NOMO-1 (cell line): ENCODE measurements at regions not wholly inside any gene's neighbourhood (a gene's known extent, or its start where the extent isn't known, plus 50 kb on each side); places are given as distances from the start of the nearest gene placed in this dataset.
A peak's percentile ranks its signal among the peaks of the same experiment; 100 is the strongest.
"Not testable (repeated sequence)": the region's sequence is repeated elsewhere in the genome, so short reads cannot be mapped to it uniquely, and the experiment has no call there.

ENCODE experiments used
- DNase-seq, 2 experiments: peaks; one replicate each; lab custom pipeline; 2025; ENCODE audit not compliant: unreplicated experiment in 2 of 2; lab: John Stamatoyannopoulos, UW

- no peak for DNase-seq
Measured at GRCh38 chr5:16306812-16307211, 127.2 kb upstream of the MARCHF11 start.

DNA sequence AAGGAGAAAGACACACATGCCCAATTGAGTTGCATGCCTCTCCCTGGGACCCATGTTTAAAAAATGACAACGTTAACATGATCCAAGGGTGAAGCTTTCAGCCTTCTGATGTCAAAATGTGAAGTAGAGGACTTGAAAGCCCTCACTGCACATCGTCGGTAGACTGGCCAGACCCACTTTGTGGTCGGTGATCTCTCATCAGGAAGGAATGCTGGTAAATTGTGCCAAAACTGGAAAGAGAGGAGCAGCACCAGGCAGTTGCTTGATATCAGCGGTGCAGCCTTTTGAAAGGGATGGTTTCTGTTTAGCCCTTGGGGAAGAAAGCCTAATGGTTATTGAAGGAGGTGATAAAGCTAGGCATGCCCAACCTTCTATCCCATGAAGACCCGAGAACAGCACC lies 125.3 kb upstream of the MARCHF11 start:
- no peak for DNase-seq

DNA sequence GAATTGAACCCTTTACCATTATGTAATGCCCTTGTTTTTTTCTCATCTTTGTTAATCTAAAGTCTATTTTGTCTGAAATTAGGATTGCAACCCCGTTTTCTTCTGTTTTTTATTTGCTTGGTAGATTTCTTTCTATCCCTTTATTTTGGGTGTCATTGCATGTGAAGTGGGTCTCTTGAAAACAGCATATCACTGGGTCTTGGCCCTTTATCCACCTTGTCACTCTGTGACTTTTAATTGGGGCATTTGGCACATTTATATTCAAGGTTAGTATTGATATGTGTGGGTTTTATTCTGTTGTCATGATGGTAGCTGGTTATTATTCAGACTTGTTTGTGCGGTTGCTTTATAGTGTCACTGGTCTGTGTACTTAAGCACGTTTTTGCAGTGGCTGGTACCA lies 117.4 kb upstream of the MARCHF11 start:
- no peak for DNase-seq

- no peak for DNase-seq
Measured at GRCh38 chr5:16291894-16292293, 112.3 kb upstream of the MARCHF11 start.

DNA sequence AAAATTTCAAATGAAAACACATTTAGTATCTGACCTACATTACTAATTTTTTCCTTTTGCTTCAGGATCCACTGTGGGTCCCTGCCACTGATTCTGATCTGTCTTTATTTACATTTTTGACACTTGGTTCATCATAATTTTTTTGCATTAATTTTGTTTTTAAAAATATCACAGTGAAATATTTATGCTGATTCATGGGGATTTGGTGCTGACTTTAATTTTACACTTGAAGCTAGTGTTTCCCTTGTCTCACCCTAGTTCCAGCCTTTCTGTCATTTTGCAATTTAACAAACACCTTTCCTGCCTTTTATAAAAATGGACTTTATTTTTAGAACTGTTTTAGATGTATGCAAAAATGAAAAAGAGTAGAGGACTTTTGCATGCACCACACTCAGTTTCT lies 111.9 kb upstream of the MARCHF11 start:
- DNase-seq = no peak

- no peak for DNase-seq
Measured at GRCh38 chr5:16283791-16284190, 104.2 kb upstream of the MARCHF11 start.

DNA sequence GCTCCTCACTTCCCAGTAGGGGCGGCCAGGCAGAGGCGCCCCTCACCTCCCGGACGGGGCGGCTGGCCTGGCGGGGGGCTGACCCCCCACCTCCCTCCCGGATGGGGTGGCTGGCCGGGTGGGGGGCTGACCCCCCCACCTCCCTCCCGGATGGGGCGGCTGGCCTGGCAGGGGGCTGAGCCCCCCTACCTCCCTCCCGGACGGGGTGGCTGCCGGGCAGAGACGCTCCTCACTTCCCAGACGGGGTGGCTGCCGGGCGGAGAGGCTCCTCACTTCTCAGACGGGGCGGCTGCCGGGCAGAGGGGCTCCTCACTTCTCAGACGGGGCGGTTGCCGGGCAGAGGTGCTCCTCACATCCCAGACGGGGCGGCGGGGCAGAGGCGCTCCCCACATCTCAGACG lies 97.3 kb upstream of the MARCHF11 start:
- not testable (repeated sequence) for DNase-seq

GRCh38 chr5:16271851-16272250 lies 92.3 kb upstream of the MARCHF11 start:
- peak; percentile 7 to 64 for DNase-seq

DNA sequence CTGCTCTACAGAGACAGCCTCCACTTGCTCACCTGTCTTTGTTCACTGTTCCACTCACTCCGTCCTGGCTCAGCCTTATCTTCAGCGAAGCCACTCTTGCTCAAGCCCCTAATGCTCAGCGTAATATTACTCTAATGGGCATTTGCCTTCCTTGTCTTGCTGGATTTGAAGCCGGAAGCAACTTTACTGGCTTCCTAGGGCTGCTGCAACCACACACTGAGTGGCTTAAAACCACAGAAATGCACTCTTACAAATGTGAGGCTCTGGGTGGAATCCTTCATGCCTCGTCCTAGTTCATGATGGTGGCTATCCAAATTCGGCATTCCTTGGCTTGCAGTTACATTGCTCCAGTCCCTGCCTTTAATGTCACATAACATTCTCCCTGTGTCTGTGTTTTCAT lies 85.5 kb upstream of the MARCHF11 start:
- peak; percentile 18 to 46 for DNase-seq

- no peak for DNase-seq
Measured at GRCh38 chr5:16260000-16260399, 80.4 kb upstream of the MARCHF11 start.

DNA sequence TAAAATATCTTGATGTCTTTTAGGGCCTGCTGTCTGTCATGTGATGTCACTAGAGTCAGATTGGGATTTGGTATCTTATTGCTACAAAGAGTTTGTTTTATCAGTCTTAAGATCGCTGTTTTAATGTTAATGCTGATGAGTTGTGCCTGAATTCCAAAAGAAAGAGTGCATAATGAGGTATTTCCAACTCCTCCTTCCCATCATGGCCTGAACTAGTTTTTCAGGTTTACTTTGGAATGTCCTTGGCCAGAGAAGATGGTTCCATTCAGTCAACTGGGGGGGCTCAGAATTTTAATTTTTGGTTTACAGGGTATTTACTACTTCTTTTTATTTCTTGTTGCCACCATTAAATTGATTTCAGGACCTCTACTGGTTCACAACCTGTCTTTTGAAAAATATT lies 74.3 kb upstream of the MARCHF11 start:
- no peak for DNase-seq

GRCh38 chr5:16245956-16246355 lies 66.4 kb upstream of the MARCHF11 start:
- no peak for DNase-seq

GRCh38 chr5:16245249-16245648 lies 65.7 kb upstream of the MARCHF11 start:
- no peak for DNase-seq

DNA sequence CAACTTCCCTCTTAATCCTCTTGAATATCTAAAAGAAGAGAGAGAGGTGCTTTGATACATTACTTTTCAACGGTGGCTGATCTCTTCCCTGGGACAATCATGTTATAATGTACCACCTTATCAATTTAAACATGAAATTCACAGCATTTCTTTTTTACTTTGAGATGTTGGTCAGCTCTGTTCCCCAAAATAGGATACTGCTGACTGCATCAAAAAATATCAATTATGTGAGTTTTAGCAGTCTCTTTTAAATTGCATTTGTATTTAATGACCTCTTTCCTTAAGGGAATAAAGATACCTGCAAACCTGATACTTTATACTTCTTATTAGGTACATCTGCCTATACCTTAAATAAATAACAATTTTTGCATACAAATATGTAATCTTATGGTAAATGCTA lies 58.4 kb upstream of the MARCHF11 start:
- DNase-seq = no peak

DNA sequence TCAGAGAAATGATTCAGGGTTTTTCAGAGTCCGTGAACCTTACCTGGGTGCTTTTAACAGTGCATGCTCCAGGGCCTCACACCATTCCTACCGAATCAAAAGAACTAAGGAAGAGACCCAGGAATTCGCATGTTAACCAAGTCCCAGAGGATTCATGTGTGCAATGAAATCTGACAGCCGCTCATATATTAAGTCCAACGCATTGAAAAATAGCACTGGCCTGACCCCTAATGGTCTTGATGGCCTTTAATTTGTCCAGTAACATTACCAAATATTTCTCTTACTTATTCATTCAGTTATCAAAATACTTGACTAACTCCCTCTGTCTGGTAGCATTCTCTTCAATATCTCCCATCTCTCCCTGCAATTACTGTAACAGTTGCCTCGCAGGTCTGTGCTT lies 55.0 kb upstream of the MARCHF11 start:
- DNase-seq = no peak

- DNase-seq = no peak
Measured at GRCh38 chr5:16233730-16234129, 54.1 kb upstream of the MARCHF11 start.

DNA sequence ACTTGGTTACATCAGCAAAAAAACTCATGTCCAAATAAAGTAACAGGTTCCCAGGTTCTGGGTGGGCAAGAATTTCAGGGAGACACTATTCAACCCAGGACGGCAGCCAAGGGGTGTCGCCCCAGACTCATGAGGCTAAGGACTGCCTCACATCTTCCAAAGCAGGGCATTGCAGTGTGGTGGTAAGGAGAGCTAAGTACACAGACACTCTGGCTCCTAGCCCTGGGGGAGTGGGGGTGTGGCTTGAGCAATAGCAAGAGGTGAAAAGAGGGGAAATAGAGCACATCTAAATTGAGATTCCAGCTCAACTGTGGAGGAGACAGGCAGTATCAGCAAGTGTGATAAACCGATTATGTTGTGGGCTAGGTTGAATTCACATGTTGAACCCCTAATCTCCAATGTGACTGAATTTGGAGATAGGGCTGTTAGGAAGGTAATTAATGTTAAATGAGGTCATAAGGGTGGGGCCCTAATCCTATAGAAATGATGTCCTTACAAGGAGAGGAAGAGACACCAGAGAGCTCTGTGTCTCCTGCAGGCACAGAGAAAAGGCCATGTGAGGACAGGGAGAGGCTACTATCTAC lies 49.9 kb upstream of the MARCHF11 start:
- DNase-seq = no peak
